ENCODE measurements at regions not wholly inside any gene's neighbourhood (a gene's known extent, or its start where the extent isn't known, plus 50 kb on each side); places are given as distances from the start of the nearest gene placed in this dataset.

- no peak for DNase-seq
- Histone ChIP-seq H3K27ac (no peak overlapping the region), H3K4me1 (no peaks in the 10 kb centered on the region), H3K36me3 (no peaks in the 10 kb centered on the region), H3K27me3 (no peaks in the 10 kb centered on the region), H3K9me3 (no peaks in the 10 kb centered on the region), H3K4me3 (no peak overlapping the region)
- TF ChIP-seq CTCF (IDR thresholded peaks at IDR 0.05), result no peak
- intact Hi-C loops (cut with DNase I; ENCODE audit: low total_unique reads), result no loop called here
These were observed 1254.5 kb upstream of the NUDT12 start for GRCh38 chr5:104817127-104817526.

DNA sequence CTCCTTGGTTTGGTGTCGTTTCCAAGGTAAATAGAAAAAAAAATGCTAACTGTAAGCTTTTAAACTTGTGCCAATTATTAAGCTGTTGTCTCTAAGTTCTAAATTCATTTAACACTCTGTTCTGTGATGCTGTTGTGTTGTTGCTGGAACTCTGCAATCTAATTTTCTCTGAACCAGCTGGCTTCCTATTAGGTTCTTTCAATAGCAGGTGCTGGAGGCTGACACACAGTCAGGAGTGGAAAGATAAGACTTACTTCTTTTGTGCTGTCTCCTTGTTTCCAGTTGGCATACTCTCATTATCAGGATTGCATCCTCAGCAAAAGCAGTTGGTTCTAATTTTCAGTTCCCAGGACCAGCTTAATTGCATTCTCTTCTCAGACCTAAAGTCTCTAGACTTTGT is 1252.6 kb upstream of the NUDT12 start:
- H3K27me3 ChIP-seq, result no peaks in the 10 kb centered on the region
- intact Hi-C loops (cut with DNase I; ENCODE audit: low total_unique reads), result no loop called here
- H3K36me3 ChIP-seq, result no peaks in the 10 kb centered on the region
- no peaks in the 10 kb centered on the region for H3K4me1 ChIP-seq
- no peak overlapping the region for H3K4me3 ChIP-seq
- no peak for TF ChIP-seq CTCF (IDR thresholded peaks at IDR 0.05)
- H3K27ac ChIP-seq, result no peak overlapping the region
- H3K9me3 ChIP-seq, result no peaks in the 10 kb centered on the region
- DNase-seq, result no peak

DNA sequence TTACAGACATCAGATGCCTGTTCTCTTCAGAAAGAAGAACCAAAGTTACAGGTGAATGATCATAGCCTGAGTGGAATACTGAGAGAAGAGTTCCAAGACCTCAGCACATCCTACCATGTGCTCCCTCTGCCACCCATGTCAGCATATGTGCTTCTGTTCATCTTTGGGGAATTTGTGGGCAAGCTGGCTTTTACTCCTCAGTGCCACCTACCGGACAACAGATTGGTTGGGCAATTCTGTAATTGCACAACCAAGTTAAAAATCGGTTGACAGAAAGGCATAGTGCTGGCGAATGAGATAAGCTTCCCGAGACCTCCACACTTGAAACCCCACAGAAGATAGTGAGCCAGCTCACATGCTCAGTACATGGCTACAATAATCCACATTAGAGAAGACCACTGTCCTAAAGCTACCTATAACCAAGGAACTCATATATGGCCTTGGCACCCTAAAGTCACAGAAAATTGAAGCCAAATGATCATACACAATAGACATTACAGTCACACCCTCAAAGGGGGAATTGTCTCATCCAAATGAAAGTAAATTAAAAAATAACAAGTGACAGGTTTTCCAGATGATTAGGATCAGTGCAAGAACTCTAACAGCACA is 1238.0 kb upstream of the NUDT12 start:
- no peak overlapping the region for H3K27ac ChIP-seq
- no peak for TF ChIP-seq CTCF (IDR thresholded peaks at IDR 0.05)
- H3K9me3 ChIP-seq, result no peaks in the 10 kb centered on the region
- no peaks in the 10 kb centered on the region for H3K4me1 ChIP-seq
- intact Hi-C loops (cut with DNase I; ENCODE audit: low total_unique reads), result no loop called here
- no peak overlapping the region for H3K4me3 ChIP-seq
- H3K27me3 ChIP-seq, result no peaks in the 10 kb centered on the region
- DNase-seq, result no peak
- H3K36me3 ChIP-seq, result no peaks in the 10 kb centered on the region

DNA sequence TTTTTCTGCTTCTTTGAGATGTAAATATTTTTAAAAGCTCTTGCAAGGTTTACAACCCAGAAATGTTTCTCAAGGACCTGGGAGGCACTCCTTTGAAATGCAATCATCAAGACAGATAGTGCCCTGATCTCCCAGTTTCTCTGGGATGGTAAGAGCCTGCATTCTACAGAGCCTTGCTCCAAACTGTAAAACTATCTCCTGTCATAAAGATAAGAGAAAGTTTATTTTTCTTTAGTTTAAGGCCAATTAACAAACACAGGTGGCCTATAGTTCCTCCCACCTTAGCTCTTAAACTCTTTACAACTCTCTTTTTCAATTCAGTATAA is 1231.1 kb upstream of the NUDT12 start:
- Histone ChIP-seq H3K4me3 (no peak overlapping the region), H3K9me3 (no peaks in the 10 kb centered on the region), H3K4me1 (peaks cover 0 to 10% (median 0%) of the 10 kb centered on the region in 4 donors), H3K27me3 (no peaks in the 10 kb centered on the region), H3K36me3 (no peaks in the 10 kb centered on the region), H3K27ac (no peak overlapping the region)
- TF ChIP-seq CTCF (IDR thresholded peaks at IDR 0.05), result no peak
- intact Hi-C loops (cut with DNase I; ENCODE audit: low total_unique reads), result no loop called here
- no peak for DNase-seq

- intact Hi-C loops (cut with DNase I; ENCODE audit: low total_unique reads), result no loop called here
- Histone ChIP-seq H3K4me3 (no peak overlapping the region), H3K9me3 (no peaks in the 10 kb centered on the region), H3K27me3 (no peaks in the 10 kb centered on the region), H3K27ac (no peak overlapping the region), H3K36me3 (no peaks in the 10 kb centered on the region), H3K4me1 (peaks cover 0 to 10% (median 0%) of the 10 kb centered on the region in 4 donors)
- no peak for TF ChIP-seq CTCF (IDR thresholded peaks at IDR 0.05)
- DNase-seq, result no peak
These were observed 1230.6 kb upstream of the NUDT12 start for GRCh38 chr5:104793031-104793754.
